Fibroblast of the conjunctiva (primary cell): ENCODE measurements at regions not wholly inside any gene's neighbourhood (a gene's known extent, or its start where the extent isn't known, plus 50 kb on each side); places are given as distances from the start of the nearest gene placed in this dataset.

Experiments
- DNase-seq: peaks from one replicate; pipeline ENCODE4 v3.0.0-alpha.2; 2010; ENCODE audit warnings: low read depth

GRCh38 chr6:81694855-81695254 lies 57.6 kb downstream of the TENT5A start:
- no peak for DNase-seq

- no peak for DNase-seq
These were observed 58.3 kb downstream of the TENT5A start for GRCh38 chr6:81694207-81694606.

- no peak for DNase-seq
These were observed 59.2 kb downstream of the TENT5A start for GRCh38 chr6:81693266-81693665.

- DNase-seq: no peak
These were observed 62.4 kb downstream of the TENT5A start for GRCh38 chr6:81690073-81690472.

- no peak for DNase-seq
These were observed 62.9 kb downstream of the TENT5A start for GRCh38 chr6:81689580-81689979.

GRCh38 chr6:81683912-81684311 lies 68.6 kb downstream of the TENT5A start:
- no peak for DNase-seq

- DNase-seq: no peak
These were observed 69.4 kb downstream of the TENT5A start for GRCh38 chr6:81682858-81683620.

- no peak for DNase-seq
These were observed 70.2 kb downstream of the TENT5A start for GRCh38 chr6:81682235-81682795.

GRCh38 chr6:81669445-81669844 lies 83.0 kb downstream of the TENT5A start:
- DNase-seq: no peak

GRCh38 chr6:81668615-81669047 lies 83.8 kb downstream of the TENT5A start:
- DNase-seq: no peak

- no peak for DNase-seq
These were observed 86.0 kb downstream of the TENT5A start for GRCh38 chr6:81666481-81666880.

GRCh38 chr6:81656231-81656630 lies 96.2 kb downstream of the TENT5A start:
- no peak for DNase-seq

GRCh38 chr6:81655696-81656095 lies 96.8 kb downstream of the TENT5A start:
- DNase-seq: no peak

GRCh38 chr6:81648502-81648901 lies 104.0 kb downstream of the TENT5A start:
- no peak for DNase-seq

- DNase-seq: no peak
These were observed 109.3 kb downstream of the TENT5A start for GRCh38 chr6:81643156-81643555.

GRCh38 chr6:81640891-81641290 lies 111.6 kb downstream of the TENT5A start:
- no peak for DNase-seq

GRCh38 chr6:81640126-81640525 lies 112.4 kb downstream of the TENT5A start:
- no peak for DNase-seq

- DNase-seq: no peak
These were observed 114.1 kb downstream of the TENT5A start for GRCh38 chr6:81638366-81638765.

- no peak for DNase-seq
These were observed 115.4 kb downstream of the TENT5A start for GRCh38 chr6:81636930-81637568.

- no peak for DNase-seq
These were observed 118.2 kb downstream of the TENT5A start for GRCh38 chr6:81634155-81634880.

- no peak for DNase-seq
These were observed 119.1 kb downstream of the TENT5A start for GRCh38 chr6:81633391-81633790.

- no peak for DNase-seq
These were observed 121.8 kb downstream of the TENT5A start for GRCh38 chr6:81630719-81631118.

- no peak for DNase-seq
These were observed 127.3 kb downstream of the TENT5A start for GRCh38 chr6:81625216-81625615.
